ENCODE measurements at regions not wholly inside any gene's neighbourhood (a gene's known extent, or its start where the extent isn't known, plus 50 kb on each side); places are given as distances from the start of the nearest gene placed in this dataset.

- intact Hi-C loops (cut with micrococcal nuclease) = no loop called here
- Histone ChIP-seq H3K9ac (ENCODE audit: low read length) (no peak overlapping the region), H3K9me3 (ENCODE audit: control extremely low read depth in 1 of 3, control insufficient read depth in 2 of 3, insufficient read depth in 1 of 3, low read length in 2 of 3) (no peaks in the 10 kb centered on the region), H3K4me3 (ENCODE audit: control extremely low read depth in 1 of 5, extremely low read depth in 1 of 5, insufficient read depth in 1 of 5, low read depth in 2 of 5, low read length in 4 of 5) (no peak overlapping the region), H3K4me1 (ENCODE audit: control insufficient read depth in 2 of 2, insufficient read depth in 2 of 2, low read length in 2 of 2) (no peaks in the 10 kb centered on the region), H2AFZ (ENCODE audit: insufficient read depth, low read depth, low read length, poor library complexity, severe bottlenecking) (no peak overlapping the region), H3K79me2 (ENCODE audit: control insufficient read depth, insufficient read depth, low read length) (no peaks in the 10 kb centered on the region), H3K27ac (ENCODE audit: low read length in 2 of 2) (no peak overlapping the region), H4K20me1 (ENCODE audit: control insufficient read depth, insufficient read depth, low read length, poor library complexity, severe bottlenecking) (no peaks in the 10 kb centered on the region), H3K4me2 (replicated peaks; ENCODE audit: low read depth, low read length, poor library complexity, severe bottlenecking) (no peak overlapping the region), H3K36me3 (replicated peaks in 1 of 2; ENCODE audit: control extremely low read depth in 1 of 2, control insufficient read depth in 1 of 2, extremely low read depth in 1 of 2, insufficient read depth in 2 of 2, low read length in 1 of 2) (no peaks in the 10 kb centered on the region), H3K27me3 (replicated peaks in 1 of 4; ENCODE audit: control extremely low read depth in 1 of 4, control insufficient read depth in 3 of 4, insufficient read depth in 4 of 4, low read length in 3 of 4) (no peaks in the 10 kb centered on the region)
- H3K27ac Mint-ChIP-seq = no peak overlapping the region
- TF ChIP-seq, protein P1, sequence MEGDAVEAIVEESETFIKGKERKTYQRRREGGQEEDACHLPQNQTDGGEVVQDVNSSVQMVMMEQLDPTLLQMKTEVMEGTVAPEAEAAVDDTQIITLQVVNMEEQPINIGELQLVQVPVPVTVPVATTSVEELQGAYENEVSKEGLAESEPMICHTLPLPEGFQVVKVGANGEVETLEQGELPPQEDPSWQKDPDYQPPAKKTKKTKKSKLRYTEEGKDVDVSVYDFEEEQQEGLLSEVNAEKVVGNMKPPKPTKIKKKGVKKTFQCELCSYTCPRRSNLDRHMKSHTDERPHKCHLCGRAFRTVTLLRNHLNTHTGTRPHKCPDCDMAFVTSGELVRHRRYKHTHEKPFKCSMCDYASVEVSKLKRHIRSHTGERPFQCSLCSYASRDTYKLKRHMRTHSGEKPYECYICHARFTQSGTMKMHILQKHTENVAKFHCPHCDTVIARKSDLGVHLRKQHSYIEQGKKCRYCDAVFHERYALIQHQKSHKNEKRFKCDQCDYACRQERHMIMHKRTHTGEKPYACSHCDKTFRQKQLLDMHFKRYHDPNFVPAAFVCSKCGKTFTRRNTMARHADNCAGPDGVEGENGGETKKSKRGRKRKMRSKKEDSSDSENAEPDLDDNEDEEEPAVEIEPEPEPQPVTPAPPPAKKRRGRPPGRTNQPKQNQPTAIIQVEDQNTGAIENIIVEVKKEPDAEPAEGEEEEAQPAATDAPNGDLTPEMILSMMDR (IDR thresholded peaks at IDR 0.05) = no peak
- no peak for TF ChIP-seq EZH2 (IDR thresholded peaks at IDR 0.05; ENCODE audit: borderline replicate concordance, insufficient read depth, low read depth, low read length, poor library complexity, severe bottlenecking)
- no peaks in the 10 kb centered on the region for H3K27me3 Mint-ChIP-seq
- no peaks in the 10 kb centered on the region for H3K9me3 Mint-ChIP-seq (ENCODE audit: insufficient read depth)
- ChIA-PET POLR2A (no interaction called here), CTCF (no interaction called here)
- H3K4me1 Mint-ChIP-seq = peaks cover 2% of the 10 kb centered on the region
- ATAC-seq (ENCODE audit: low read depth) (no peak), DNase-seq (no peak)
- H3K4me3 Mint-ChIP-seq = no peak overlapping the region
- 88% methylated on average over 6 of the region's 9 CpGs for WGBS (ENCODE audit: insufficient coverage)
Observed at GRCh38 chr2:145108959-145109710, 589.2 kb upstream of the ZEB2 start.

GRCh38 chr2:145108361-145108778 lies 588.5 kb upstream of the ZEB2 start:
- intact Hi-C loops (cut with micrococcal nuclease) = no loop called here
- Histone ChIP-seq H3K36me3 (replicated peaks in 1 of 2; ENCODE audit: control extremely low read depth in 1 of 2, control insufficient read depth in 1 of 2, extremely low read depth in 1 of 2, insufficient read depth in 2 of 2, low read length in 1 of 2) (no peaks in the 10 kb centered on the region), H4K20me1 (ENCODE audit: control insufficient read depth, insufficient read depth, low read length, poor library complexity, severe bottlenecking) (no peaks in the 10 kb centered on the region), H3K79me2 (ENCODE audit: control insufficient read depth, insufficient read depth, low read length) (no peaks in the 10 kb centered on the region), H3K9me3 (ENCODE audit: control extremely low read depth in 1 of 3, control insufficient read depth in 2 of 3, insufficient read depth in 1 of 3, low read length in 2 of 3) (no peaks in the 10 kb centered on the region), H3K4me2 (replicated peaks; ENCODE audit: low read depth, low read length, poor library complexity, severe bottlenecking) (no peak overlapping the region), H3K4me1 (ENCODE audit: control insufficient read depth in 2 of 2, insufficient read depth in 2 of 2, low read length in 2 of 2) (no peaks in the 10 kb centered on the region), H3K9ac (ENCODE audit: low read length) (no peak overlapping the region), H3K4me3 (ENCODE audit: control extremely low read depth in 1 of 5, extremely low read depth in 1 of 5, insufficient read depth in 1 of 5, low read depth in 2 of 5, low read length in 4 of 5) (no peak overlapping the region), H3K27me3 (replicated peaks in 1 of 4; ENCODE audit: control extremely low read depth in 1 of 4, control insufficient read depth in 3 of 4, insufficient read depth in 4 of 4, low read length in 3 of 4) (no peaks in the 10 kb centered on the region), H2AFZ (ENCODE audit: insufficient read depth, low read depth, low read length, poor library complexity, severe bottlenecking) (no peak overlapping the region), H3K27ac (ENCODE audit: low read length in 2 of 2) (no peak overlapping the region)
- CTCF ChIA-PET = interaction anchor here (0.7 kb wide), 1 partner anchor 753 kb away, joined by 4 read pairs; no protein-coding TSS in a partner anchor
- no peak overlapping the region for H3K4me3 Mint-ChIP-seq
- no peak for TF ChIP-seq EZH2 (IDR thresholded peaks at IDR 0.05; ENCODE audit: borderline replicate concordance, insufficient read depth, low read depth, low read length, poor library complexity, severe bottlenecking)
- TF ChIP-seq, protein P1 (IDR thresholded peaks at IDR 0.05) = no peak
- peaks cover under 1% of the 10 kb centered on the region for H3K4me1 Mint-ChIP-seq
- no peaks in the 10 kb centered on the region for H3K27me3 Mint-ChIP-seq
- no peak overlapping the region for H3K27ac Mint-ChIP-seq
- WGBS (ENCODE audit: insufficient coverage) = 94% methylated on average over 9 of the region's 10 CpGs
- POLR2A ChIA-PET = no interaction called here
- DNase-seq (no peak), ATAC-seq (ENCODE audit: low read depth) (no peak)
- H3K9me3 Mint-ChIP-seq (ENCODE audit: insufficient read depth) = no peaks in the 10 kb centered on the region
